Neural progenitor cell (in vitro differentiated cells): ENCODE measurements at regions not wholly inside any gene's neighbourhood (a gene's known extent, or its start where the extent isn't known, plus 50 kb on each side); places are given as distances from the start of the nearest gene placed in this dataset.

Experiments
- DNase-seq: peaks from one replicate; pipeline ENCODE4 v3.0.0-alpha.2; 2016; ENCODE audit warnings: low spot score
- H2AFZ ChIP-seq: fragments of 200-600 bp; sonication (generic); replicated peaks from 2 replicates; pipeline ENCODE4 v1.6.1; 2016; ENCODE audit warnings: antibody characterized with exemption
- H3F3A ChIP-seq: fragments of 200-600 bp; sonication (generic); 2 replicates; pipeline ENCODE4 v1.6.1; 2016; ENCODE audit warnings: antibody characterized with exemption, low read depth
- H3K27ac ChIP-seq: fragments of 200-600 bp; sonication (generic); 2 replicates; pipeline ENCODE4 v1.5.1; 2016; ENCODE audit warnings: mild to moderate bottlenecking
- H3K27me3 ChIP-seq: fragments of 200-600 bp; sonication (generic); 2 replicates; pipeline ENCODE4 v1.6.1; 2016; ENCODE audit warnings: mild to moderate bottlenecking, moderate library complexity
- H3K36me3 ChIP-seq: fragments of 200-600 bp; sonication (generic); 2 replicates; pipeline ENCODE4 v1.5.1; 2016
- H3K4me1 ChIP-seq: fragments of 200-600 bp; sonication (generic); 2 replicates; pipeline ENCODE4 v1.6.1; 2016; ENCODE audit warnings: mixed run types
- H3K4me2 ChIP-seq: fragments of 200-600 bp; sonication (generic); 2 replicates; pipeline ENCODE4 v1.6.1; 2016
- H3K4me3 ChIP-seq: fragments of 200-600 bp; sonication (generic); 2 replicates; pipeline ENCODE4 v1.5.1; 2016
- H3K79me2 ChIP-seq: fragments of 200-600 bp; sonication (generic); 2 replicates; pipeline ENCODE4 v1.6.1; 2016; ENCODE audit warnings: low read depth
- H3K9ac ChIP-seq: fragments of 200-600 bp; sonication (generic); 2 replicates; pipeline ENCODE4 v1.6.1; 2016
- H3K9me3 ChIP-seq: fragments of 200-600 bp; sonication (generic); 2 replicates; pipeline ENCODE4 v1.5.1; 2016; ENCODE audit warnings: low read depth
- H4K20me1 ChIP-seq: fragments of 200-600 bp; sonication (generic); 2 replicates; pipeline ENCODE4 v1.6.1; 2016; ENCODE audit warnings: low read depth
- H3K27ac Mint-ChIP-seq: 3 replicates; pipeline ENCODE4 v1.8.0; 2021; ENCODE audit warnings: mixed read lengths
- H3K27me3 Mint-ChIP-seq: 2 replicates; pipeline ENCODE4 v1.8.0; 2022; ENCODE audit warnings: low read depth, mild to moderate bottlenecking, inconsistent platforms, moderate library complexity, mixed read lengths; ENCODE audit not compliant: insufficient read depth
- H3K36me3 Mint-ChIP-seq: 3 replicates; pipeline ENCODE4 v1.8.0; 2021; ENCODE audit warnings: mixed read lengths
- H3K4me1 Mint-ChIP-seq: 3 replicates; pipeline ENCODE4 v1.8.0; 2021; ENCODE audit warnings: mixed read lengths
- H3K4me3 Mint-ChIP-seq: 3 replicates; pipeline ENCODE4 v1.8.0; 2021; ENCODE audit warnings: mild to moderate bottlenecking, moderate library complexity, mixed read lengths
- H3K9me3 Mint-ChIP-seq: 3 replicates; pipeline ENCODE4 v1.8.0; 2020; ENCODE audit warnings: mixed read lengths
- EZH2 ChIP-seq: fragments of 200-600 bp; sonication (generic); IDR thresholded peaks from 2 replicates; pipeline ENCODE4 v1.6.1; 2017; ENCODE audit warnings: antibody characterized with exemption, mild to moderate bottlenecking, moderate library complexity
- EZH2phosphoT487 ChIP-seq: fragments of 200-600 bp; sonication (generic); IDR thresholded peaks from 2 replicates; pipeline ENCODE4 v1.6.1; 2017; ENCODE audit warnings: antibody characterized with exemption
- TF ChIP-seq, protein P1 (sequence below): fragments of 200-600 bp; sonication (generic); IDR thresholded peaks from 2 replicates; pipeline ENCODE4 v1.5.1; 2017; ENCODE audit warnings: antibody characterized with exemption, mild to moderate bottlenecking

DNA sequence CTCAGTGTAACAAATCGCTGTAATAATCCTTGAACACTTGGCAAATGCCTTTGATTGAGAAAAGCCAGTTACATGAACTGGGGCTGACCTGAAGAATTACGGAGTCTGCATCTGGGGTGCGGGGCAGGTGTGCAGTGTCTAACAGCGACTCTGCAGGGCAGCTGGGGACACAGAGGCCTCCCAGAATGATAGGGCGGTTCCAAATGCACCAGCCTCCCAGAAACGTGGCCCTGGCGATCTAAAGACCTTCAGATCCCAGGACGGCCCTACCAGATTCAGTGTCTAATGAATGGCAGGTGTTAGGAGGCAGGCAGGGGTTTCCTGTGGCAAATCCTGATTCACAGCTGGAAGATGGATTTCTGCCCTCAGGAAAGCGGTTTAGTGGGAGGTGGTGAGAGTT is 100.5 kb upstream of the RGMA start:
- Histone ChIP-seq H3K4me3 (no peak overlapping the region), H3K4me1 (peaks cover 40% of the 10 kb centered on the region), H3K9me3 (no peaks in the 10 kb centered on the region), H3K79me2 (no peaks in the 10 kb centered on the region), H4K20me1 (no peaks in the 10 kb centered on the region), H3K36me3 (no peaks in the 10 kb centered on the region), H3K9ac (no peak overlapping the region), H3F3A (peaks cover 19% of the 10 kb centered on the region), H3K27ac (peak overlapping the region; percentile 61), H3K27me3 (no peaks in the 10 kb centered on the region), H3K4me2 (peak overlapping the region; percentile 62), H2AFZ (no peak overlapping the region)
- DNase-seq: peak; percentile 56
- Mint-ChIP-seq H3K27me3 (peaks cover 10% of the 10 kb centered on the region), H3K36me3 (no peaks in the 10 kb centered on the region), H3K4me3 (peak overlapping the region; percentile 1), H3K9me3 (no peaks in the 10 kb centered on the region), H3K4me1 (peaks cover 42% of the 10 kb centered on the region), H3K27ac (peak overlapping the region; percentile 38)
- TF ChIP-seq, protein P1, sequence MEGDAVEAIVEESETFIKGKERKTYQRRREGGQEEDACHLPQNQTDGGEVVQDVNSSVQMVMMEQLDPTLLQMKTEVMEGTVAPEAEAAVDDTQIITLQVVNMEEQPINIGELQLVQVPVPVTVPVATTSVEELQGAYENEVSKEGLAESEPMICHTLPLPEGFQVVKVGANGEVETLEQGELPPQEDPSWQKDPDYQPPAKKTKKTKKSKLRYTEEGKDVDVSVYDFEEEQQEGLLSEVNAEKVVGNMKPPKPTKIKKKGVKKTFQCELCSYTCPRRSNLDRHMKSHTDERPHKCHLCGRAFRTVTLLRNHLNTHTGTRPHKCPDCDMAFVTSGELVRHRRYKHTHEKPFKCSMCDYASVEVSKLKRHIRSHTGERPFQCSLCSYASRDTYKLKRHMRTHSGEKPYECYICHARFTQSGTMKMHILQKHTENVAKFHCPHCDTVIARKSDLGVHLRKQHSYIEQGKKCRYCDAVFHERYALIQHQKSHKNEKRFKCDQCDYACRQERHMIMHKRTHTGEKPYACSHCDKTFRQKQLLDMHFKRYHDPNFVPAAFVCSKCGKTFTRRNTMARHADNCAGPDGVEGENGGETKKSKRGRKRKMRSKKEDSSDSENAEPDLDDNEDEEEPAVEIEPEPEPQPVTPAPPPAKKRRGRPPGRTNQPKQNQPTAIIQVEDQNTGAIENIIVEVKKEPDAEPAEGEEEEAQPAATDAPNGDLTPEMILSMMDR: no peak
- TF ChIP-seq EZH2phosphoT487 (no peak), EZH2 (no peak)

DNA sequence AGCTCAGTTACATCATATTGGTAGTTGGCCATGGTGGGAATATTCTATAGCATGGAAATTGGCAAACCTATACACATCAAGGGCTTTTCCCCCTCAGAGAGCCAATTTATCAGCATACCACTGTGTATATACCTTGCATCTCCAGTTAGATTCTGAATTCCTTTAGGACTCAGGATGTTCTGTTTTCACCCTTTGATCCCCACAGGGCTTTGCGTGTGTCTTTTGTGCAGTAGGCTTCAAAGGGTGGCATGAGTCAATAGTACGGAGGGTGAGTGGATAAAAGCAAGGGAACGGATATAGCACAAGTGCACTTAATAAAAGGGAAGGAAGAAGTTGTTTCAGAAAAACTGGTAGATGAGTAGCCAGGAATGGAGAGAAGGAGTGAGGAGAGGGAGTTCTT is 99.2 kb upstream of the RGMA start:
- Mint-ChIP-seq H3K4me3 (no peak overlapping the region), H3K27ac (no peak overlapping the region), H3K4me1 (peaks cover 47% of the 10 kb centered on the region), H3K36me3 (no peaks in the 10 kb centered on the region), H3K27me3 (peaks cover 10% of the 10 kb centered on the region), H3K9me3 (no peaks in the 10 kb centered on the region)
- Histone ChIP-seq H3K79me2 (no peaks in the 10 kb centered on the region), H4K20me1 (no peaks in the 10 kb centered on the region), H3K27ac (no peak overlapping the region), H3K4me1 (peaks cover 42% of the 10 kb centered on the region), H3F3A (peaks cover 25% of the 10 kb centered on the region), H3K27me3 (no peaks in the 10 kb centered on the region), H3K36me3 (no peaks in the 10 kb centered on the region), H3K9me3 (no peaks in the 10 kb centered on the region), H2AFZ (no peak overlapping the region), H3K4me3 (no peak overlapping the region), H3K4me2 (no peak overlapping the region), H3K9ac (no peak overlapping the region)
- TF ChIP-seq EZH2phosphoT487 (no peak), EZH2 (no peak)
- TF ChIP-seq, protein P1: no peak
- no peak for DNase-seq

DNA sequence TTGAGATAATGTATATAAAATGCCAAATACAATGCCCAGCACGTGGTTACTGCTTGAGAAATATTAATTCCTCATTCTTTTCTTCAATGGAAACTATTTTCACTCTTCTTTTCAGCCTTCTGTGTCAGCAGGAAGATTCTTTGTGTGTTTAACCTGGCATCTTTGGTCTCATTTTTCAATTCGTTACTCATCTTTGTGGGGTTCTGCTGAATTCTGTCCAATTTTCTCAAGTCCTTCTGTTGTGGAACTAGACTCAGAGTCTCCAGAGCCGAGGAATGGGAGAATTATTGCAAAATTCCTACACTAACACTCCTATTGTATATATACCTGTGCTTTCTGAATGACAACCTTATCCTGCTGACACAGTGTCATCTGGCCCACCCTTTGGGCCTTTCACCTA is 96.8 kb upstream of the RGMA start:
- H3K9me3 Mint-ChIP-seq: no peaks in the 10 kb centered on the region
- Histone ChIP-seq H3K4me2 (no peak overlapping the region), H3K4me1 (peaks cover 53% of the 10 kb centered on the region), H3K27ac (no peak overlapping the region), H3F3A (peaks cover 35% of the 10 kb centered on the region), H3K4me3 (no peak overlapping the region), H3K27me3 (no peaks in the 10 kb centered on the region), H3K9ac (no peak overlapping the region), H3K9me3 (no peaks in the 10 kb centered on the region), H4K20me1 (no peaks in the 10 kb centered on the region), H3K36me3 (no peaks in the 10 kb centered on the region), H2AFZ (no peak overlapping the region), H3K79me2 (no peaks in the 10 kb centered on the region)
- TF ChIP-seq, protein P1: no peak
- TF ChIP-seq EZH2phosphoT487 (no peak), EZH2 (no peak)
- DNase-seq: no peak
- no peaks in the 10 kb centered on the region for H3K36me3 Mint-ChIP-seq
- no peak overlapping the region for H3K27ac Mint-ChIP-seq
- peaks cover 15% of the 10 kb centered on the region for H3K27me3 Mint-ChIP-seq
- H3K4me3 Mint-ChIP-seq: no peak overlapping the region
- peaks cover 65% of the 10 kb centered on the region for H3K4me1 Mint-ChIP-seq
